ENCODE measurements at regions not wholly inside any gene's neighbourhood (a gene's known extent, or its start where the extent isn't known, plus 50 kb on each side); places are given as distances from the start of the nearest gene placed in this dataset.

DNA sequence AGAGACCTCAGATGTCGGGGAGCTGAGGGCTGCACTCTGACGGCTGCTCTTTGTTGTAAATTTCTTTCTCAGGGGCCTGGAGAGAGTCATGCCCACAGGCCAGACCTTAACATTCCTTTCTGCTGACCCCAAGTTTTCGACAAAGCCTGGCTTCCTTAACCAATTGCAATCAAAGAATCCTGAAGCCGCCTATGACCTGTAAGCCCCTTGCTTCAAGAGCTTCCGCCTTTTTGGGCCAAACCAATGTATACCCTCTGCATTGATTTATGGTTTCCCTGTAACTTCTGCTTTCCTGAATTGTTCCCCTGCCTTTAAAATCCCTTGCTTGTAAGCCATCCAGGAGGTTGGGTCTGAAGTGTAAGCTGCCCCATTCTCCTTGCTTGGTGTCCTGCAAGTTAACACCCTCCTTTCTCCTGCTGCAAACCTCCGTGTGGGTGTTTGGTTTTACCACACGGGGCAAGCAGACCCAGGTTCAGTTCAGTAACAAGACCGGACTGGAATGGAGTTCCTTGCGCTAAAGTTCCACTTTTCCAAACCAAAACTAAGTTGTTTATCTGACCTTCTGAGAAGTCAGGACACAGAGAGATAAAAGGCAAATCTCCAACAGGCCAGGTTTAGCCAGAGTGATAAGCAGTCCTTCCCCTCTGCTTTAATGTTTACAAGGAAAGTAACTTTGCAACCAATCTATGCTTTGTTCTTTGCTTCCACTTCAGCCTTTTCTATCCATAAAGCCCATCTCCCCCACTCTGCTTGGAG lies 141.6 kb downstream of the KCNJ12 start:
- TF ChIP-seq, protein P1, sequence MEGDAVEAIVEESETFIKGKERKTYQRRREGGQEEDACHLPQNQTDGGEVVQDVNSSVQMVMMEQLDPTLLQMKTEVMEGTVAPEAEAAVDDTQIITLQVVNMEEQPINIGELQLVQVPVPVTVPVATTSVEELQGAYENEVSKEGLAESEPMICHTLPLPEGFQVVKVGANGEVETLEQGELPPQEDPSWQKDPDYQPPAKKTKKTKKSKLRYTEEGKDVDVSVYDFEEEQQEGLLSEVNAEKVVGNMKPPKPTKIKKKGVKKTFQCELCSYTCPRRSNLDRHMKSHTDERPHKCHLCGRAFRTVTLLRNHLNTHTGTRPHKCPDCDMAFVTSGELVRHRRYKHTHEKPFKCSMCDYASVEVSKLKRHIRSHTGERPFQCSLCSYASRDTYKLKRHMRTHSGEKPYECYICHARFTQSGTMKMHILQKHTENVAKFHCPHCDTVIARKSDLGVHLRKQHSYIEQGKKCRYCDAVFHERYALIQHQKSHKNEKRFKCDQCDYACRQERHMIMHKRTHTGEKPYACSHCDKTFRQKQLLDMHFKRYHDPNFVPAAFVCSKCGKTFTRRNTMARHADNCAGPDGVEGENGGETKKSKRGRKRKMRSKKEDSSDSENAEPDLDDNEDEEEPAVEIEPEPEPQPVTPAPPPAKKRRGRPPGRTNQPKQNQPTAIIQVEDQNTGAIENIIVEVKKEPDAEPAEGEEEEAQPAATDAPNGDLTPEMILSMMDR (conservative IDR thresholded peaks at IDR 0.05), result no peak
- no peak for TF ChIP-seq ZFX (IDR thresholded peaks at IDR 0.05)
